ENCODE measurements at regions not wholly inside any gene's neighbourhood (a gene's known extent, or its start where the extent isn't known, plus 50 kb on each side); places are given as distances from the start of the nearest gene placed in this dataset.

GRCh38 chr1:38569932-38570656, 289.5 kb downstream of the RRAGC start:
- DNase-seq = no peak

GRCh38 chr1:38568061-38568857, 291.3 kb downstream of the RRAGC start:
- DNase-seq = no peak

DNA sequence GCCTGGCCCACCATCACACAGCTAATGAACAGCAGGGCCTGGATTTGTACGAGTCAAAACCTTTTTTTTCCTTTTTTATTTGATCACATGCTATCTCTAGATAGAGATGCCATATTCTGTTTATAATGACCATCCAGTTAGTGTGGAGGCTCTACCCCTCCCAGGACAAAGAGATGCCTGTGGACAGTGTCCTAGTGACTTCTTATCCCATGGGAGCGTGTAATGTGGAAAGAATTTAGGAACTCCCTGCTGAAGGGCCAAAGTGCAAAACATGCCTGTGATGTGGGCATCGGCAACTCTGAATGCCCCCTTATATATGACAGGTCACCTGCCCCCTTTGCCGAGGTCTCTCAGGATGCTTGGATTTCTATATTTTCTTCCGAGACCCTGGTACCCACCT, 292.2 kb downstream of the RRAGC start:
- no peak for DNase-seq

- DNase-seq = no peak
These were observed 294.5 kb downstream of the RRAGC start for GRCh38 chr1:38565020-38565491.

DNA sequence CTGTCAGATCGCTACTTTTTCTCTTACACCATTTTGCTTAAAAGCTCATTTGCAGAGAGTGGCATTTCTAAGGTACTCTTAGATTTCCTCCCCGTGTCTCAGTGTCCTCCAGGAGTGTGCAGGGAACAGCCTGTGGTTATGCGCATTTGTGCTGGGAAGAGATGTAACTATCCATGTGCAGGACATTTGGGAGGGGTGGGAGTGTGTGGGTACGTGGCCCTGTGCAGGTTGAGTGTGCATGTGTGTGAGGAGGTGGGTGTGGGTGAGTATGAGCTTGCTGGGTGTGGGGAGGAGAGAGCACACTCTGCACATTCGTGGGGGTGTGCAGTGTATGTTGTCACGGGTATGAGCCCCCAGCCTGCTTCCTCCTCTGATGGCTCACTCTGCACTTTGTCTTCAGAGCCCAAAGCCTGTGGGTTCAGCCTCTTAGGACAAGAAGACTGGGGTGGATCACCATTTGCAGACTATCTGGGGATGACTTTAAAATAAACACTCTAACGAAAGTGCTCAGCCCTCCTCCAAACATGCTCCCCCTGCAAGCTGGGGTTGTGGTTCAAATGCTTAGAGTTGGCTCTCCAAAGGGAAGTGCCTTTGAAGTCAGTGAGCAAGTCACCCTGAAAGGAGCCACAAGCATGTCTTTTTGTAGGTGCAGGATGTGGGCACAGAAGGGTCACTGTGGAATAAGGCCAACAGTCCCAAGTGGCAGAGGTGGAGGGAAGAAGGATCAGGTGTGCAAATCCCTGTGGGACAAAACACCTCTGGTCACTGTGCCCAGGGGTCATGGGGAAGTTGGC, 295.4 kb downstream of the RRAGC start:
- DNase-seq = no peak

GRCh38 chr1:38561725-38562124, 297.8 kb downstream of the RRAGC start:
- DNase-seq = no peak

DNA sequence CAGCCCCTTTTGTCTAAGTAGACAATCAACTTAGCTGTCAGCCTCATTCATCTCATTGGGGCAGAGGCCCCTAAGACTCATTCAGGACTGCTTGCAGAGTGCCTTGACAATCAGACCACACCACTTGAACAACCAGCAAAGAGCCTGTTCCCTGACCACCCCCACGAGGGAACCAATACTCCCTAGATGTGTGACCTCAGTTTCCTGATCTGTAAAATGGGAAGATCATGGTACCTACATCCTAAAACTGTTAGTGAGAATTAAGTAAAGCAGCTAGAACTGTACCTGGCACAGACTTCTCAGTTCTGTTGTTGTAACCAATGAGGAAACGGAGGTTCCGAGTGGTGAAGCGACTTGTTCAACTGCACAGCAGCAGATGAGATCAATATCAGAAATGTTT, 298.5 kb downstream of the RRAGC start:
- no peak for DNase-seq

GRCh38 chr1:38560457-38560856, 299.1 kb downstream of the RRAGC start:
- no peak for DNase-seq

- DNase-seq = peak; percentile 85
These were observed 300.0 kb downstream of the RRAGC start for GRCh38 chr1:38559446-38560165.

DNA sequence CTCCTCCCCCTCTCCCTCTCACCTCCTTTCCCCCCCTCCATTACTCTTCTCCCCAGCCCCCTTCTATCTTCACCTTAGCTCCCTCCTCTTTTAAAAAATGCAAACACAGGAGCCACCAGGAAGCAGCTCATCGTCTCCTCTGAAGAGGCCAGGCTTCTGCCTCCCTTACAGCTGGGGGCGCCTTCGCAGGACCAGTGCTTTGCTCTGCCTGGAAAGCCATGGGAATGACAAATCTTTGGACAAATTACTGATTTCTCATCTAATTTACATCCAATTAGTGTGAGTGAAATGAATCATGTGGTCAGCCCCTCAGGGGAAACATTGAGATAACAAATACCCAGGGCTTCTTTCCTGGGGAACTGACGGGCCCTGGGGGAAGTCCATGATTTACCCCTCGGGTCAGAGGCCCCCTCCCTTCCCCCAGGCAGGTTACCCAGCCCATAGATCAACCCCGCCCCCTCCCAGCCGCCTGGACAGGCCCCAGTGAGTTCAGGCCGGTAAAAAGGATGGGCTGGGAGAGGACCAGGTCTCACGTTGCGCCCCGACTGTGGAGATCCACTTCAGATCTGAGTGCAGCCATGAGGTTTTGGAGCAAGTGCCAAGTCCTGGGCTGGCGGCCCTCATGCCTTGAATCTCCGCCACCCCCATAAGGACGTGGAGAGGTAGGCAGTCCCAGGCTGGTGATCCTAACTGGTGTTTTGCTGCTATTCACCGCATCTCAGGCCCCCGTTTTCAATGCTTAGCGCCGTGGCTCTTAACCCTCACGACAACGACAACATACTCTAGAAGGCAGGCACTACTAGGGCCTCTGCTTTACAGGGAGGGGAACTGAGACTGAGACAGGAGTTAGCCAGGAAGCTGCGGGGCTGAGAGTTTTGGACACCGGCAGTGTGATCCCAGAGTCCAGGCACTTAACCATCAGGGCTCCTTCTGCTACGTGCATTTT, 300.8 kb downstream of the RRAGC start:
- DNase-seq = no peak

DNA sequence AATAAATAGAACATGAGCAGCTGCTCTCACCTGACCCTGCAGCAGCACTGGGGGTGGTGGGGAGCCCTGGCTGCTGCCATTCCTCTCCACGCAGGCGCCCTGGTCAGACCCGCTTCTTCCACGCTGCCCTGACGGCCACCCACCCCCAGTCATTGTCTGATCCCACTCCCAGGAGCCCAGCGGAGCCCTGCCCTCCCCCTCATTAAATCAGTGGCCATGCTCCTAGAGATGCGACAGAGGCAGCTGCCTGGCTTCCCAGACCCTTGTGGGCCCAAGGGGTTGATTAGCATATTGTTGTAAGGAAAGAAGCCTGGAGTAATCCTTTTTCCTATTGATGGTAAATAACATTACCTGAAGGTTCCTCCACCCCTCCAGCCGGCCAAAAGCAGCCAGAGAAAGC, 301.5 kb downstream of the RRAGC start:
- DNase-seq = no peak

GRCh38 chr1:38555594-38555993, 304.0 kb downstream of the RRAGC start:
- DNase-seq = no peak

DNA sequence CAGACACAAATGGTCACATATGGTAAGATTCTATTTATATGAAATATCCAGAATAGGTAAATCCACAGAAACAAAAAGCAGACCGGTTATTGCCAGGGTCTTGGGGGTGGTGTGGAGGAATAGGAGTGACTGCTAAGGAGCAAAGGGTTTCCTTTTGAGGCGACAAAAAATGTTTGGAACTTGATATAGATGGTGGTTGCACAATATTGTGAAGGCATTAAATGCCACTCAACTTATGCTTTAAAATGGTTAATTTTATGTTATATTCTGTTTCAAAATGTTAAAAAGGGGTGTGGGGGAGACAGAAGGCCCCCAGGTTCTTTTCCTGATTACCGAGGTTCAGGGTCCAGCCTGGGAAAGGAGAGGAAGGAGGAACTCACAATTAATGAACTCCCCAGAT, 304.4 kb downstream of the RRAGC start:
- DNase-seq = no peak

- no peak for DNase-seq
These were observed 308.0 kb downstream of the RRAGC start for GRCh38 chr1:38551318-38552307.

GRCh38 chr1:38549191-38549590, 310.4 kb downstream of the RRAGC start:
- DNase-seq = no peak

- no peak for DNase-seq
These were observed 312.3 kb downstream of the RRAGC start for GRCh38 chr1:38547321-38547720.

DNA sequence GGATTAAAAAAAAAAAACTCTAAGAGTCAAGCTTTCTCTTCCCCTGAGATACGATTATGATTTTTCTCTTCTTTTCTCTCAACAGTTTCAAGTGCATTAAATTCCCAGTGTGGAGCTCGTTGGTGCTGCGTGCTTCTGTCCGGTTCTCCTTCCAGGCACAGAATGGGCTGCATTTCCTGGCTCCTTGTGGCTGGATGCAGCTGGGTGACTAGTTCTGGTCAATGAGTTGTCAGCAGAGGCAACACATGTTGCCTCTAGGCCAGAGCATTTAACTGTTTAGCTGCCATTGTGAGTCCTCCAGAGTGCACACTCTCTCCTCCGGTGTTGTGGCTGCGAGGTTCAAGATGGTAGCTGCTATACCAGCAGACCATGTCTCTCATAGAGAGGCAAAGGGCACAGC, 312.9 kb downstream of the RRAGC start:
- no peak for DNase-seq

- no peak for DNase-seq
These were observed 318.3 kb downstream of the RRAGC start for GRCh38 chr1:38541223-38541622.

- DNase-seq = no peak
These were observed 319.6 kb downstream of the RRAGC start for GRCh38 chr1:38539931-38540330.

- DNase-seq = no peak
These were observed 320.7 kb downstream of the RRAGC start for GRCh38 chr1:38538834-38539233.
